D721Med (cell line): ENCODE measurements at regions not wholly inside any gene's neighbourhood (a gene's known extent, or its start where the extent isn't known, plus 50 kb on each side); places are given as distances from the start of the nearest gene placed in this dataset.

Experiments
- DNase-seq: peaks from one replicate; pipeline ENCODE4 v3.0.0; 2011; ENCODE audit warnings: low spot score; ENCODE audit not compliant: insufficient read length
- FAIRE-seq: peaks from 2 replicates; lab custom pipeline; 2011; peaks lifted over from hg19 to GRCh38; lab: Jason Lieb, UNC
- TF ChIP-seq, protein P1 (sequence below): IDR thresholded peaks from 2 replicates; pipeline ENCODE4 v1.5.1; 2012; ENCODE audit warnings: mild to moderate bottlenecking, control low read depth; ENCODE audit not compliant: insufficient read depth; ENCODE audit errors: missing control alignments

DNA sequence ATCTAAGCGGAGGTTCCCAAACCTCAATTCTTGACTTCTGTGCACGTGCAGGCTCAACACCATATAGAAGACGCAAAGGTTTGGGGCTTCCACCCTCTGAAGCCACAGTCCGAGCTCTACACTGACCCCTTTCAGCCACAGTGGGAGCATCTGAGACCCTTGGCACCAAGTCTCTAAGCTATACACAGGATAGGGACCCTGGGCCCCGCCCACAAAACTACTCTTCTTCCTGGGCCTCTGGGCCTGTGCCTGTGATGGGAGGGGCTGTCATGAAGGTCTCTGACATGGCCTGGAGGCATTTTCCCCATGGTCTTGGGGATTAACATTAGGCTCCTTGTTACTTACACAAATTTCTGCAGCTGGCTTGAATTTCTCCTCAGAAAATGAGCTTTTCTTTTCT lies 1374.1 kb upstream of the NXPH2 start:
- DNase-seq (no peak), FAIRE-seq (no peak)
- TF ChIP-seq, protein P1, sequence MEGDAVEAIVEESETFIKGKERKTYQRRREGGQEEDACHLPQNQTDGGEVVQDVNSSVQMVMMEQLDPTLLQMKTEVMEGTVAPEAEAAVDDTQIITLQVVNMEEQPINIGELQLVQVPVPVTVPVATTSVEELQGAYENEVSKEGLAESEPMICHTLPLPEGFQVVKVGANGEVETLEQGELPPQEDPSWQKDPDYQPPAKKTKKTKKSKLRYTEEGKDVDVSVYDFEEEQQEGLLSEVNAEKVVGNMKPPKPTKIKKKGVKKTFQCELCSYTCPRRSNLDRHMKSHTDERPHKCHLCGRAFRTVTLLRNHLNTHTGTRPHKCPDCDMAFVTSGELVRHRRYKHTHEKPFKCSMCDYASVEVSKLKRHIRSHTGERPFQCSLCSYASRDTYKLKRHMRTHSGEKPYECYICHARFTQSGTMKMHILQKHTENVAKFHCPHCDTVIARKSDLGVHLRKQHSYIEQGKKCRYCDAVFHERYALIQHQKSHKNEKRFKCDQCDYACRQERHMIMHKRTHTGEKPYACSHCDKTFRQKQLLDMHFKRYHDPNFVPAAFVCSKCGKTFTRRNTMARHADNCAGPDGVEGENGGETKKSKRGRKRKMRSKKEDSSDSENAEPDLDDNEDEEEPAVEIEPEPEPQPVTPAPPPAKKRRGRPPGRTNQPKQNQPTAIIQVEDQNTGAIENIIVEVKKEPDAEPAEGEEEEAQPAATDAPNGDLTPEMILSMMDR, result no peak

DNA sequence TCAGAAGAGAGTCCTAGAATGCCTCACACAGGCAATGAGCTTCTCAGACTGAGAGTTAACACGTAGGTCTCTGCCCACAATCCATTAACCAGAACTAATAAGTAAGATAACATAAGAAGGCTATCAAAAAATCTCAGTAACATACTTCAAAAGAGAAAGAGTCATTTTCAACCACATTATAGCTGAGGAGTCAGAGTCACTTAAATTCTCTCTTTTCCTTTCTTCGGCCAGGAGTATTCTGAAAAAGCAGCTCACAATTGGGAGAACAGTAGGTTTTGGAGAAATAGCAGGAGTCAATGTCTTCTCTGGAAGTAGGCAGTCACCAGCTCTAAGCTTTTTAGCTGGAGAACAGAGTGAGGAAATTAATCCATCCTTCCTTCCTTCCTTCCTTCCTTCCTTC lies 1364.4 kb upstream of the NXPH2 start:
- FAIRE-seq (no peak), DNase-seq (no peak)
- TF ChIP-seq, protein P1, result no peak

DNA sequence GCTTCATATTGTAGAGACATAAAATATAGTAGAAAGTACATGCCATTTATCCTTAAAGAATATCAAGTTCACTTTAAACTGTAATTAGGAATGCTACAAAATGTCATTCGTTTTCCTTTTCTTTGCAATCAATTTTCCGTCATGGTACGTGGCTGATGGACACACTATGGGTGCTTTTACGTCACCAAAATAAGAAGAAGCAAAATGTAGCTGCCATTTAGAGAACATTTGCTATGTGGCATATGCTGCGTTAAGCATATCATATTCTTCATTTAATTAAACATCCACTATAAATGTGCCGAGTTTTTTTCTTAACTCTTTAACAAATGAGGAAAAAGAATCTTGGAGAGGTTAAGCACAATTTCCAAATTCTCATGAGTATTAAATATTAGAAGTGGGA lies 1358.5 kb upstream of the NXPH2 start:
- DNase-seq (no peak), FAIRE-seq (no peak)
- TF ChIP-seq, protein P1, result no peak

DNA sequence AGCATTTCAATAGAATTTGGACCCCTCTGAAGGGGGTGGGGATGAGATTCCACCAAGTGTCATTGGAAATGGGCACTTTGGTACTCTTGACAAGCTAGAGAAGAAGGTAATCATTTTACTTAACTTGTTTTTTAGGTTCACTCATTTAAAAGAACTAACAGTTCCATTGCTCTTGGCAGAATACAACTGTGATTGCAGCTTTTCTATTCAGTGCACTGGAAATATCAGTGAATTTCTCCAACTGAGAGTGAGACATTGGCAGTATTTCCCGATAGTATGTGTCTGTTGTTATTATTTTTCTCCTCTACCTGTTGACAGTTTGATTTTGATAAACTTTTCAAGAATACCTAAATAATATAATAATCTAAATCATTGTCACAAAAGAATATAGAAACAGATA lies 1356.7 kb upstream of the NXPH2 start:
- TF ChIP-seq, protein P1, result no peak

DNA sequence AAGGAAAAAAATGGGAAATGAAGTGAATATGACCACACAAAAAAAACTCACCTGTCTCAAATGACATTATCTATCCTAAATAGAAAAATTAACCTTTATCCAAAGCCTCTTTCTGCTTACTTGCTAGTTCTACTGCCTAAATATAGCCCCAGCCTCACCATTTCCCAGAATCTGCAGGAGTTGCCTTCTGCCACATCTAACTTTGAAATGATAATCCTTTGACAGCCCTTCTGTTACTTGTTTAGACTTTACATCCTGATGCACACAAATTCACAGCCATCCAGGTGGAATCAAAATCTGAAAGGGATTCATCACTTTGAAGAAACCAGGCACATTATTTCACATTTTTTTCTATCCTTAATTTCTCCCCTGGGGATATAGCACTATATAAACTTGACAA lies 1356.2 kb upstream of the NXPH2 start:
- DNase-seq (no peak), FAIRE-seq (no peak)
- TF ChIP-seq, protein P1, result no peak

More for the DNA sequence above, 1356.7 kb upstream of the NXPH2 start:
- DNase-seq (no peak), FAIRE-seq (no peak)

DNA sequence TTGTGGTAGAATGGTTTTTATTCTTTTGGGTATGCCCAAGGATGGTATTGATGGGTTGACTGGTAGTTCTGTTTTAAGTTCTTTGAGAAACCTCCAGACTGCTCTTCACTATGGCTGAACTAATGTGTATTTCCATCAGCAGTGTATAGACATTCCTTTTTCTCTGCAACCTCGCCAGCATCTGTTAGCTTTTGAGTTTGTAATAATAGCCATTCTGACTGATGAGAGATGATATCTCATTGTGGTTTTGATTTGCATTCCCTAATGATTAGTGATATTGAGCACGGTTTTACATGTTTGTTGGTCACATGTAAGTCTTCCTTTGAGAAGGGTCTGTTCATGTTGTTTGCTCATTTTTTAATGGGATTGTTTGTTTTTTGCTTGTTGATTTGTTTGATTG lies 1348.7 kb upstream of the NXPH2 start:
- FAIRE-seq (peak; percentile 55), DNase-seq (no peak)
- TF ChIP-seq, protein P1, result no peak

DNA sequence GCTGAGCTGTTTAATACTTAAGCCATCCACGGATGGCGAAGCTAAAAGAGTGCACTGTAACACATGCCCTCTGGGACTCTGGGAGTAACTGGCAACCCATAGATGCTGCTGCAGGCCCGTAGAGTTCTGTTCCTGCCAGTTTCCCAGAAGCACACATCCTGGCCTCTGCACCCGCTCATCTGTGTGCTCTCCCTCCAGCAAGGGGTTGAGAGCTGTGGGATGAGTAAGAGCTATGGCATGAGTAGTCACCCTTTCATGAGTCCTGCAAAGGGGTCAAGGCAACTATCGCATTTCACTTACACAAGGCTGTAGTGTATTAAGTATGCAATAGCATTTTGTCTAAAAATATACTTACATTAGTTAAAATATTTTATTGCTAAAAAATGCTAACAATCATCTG lies 1341.8 kb upstream of the NXPH2 start:
- TF ChIP-seq, protein P1, result no peak
- DNase-seq, result no peak
- FAIRE-seq, result no peak
